Osteocyte (in vitro differentiated cells): ENCODE measurements at regions not wholly inside any gene's neighbourhood (a gene's known extent, or its start where the extent isn't known, plus 50 kb on each side); places are given as distances from the start of the nearest gene placed in this dataset.

ENCODE experiments used
- DNase-seq: peaks from one replicate; pipeline ENCODE4 v3.0.0; 2021; ENCODE audit warnings: mixed read lengths; ENCODE audit not compliant: unreplicated experiment; ENCODE audit errors: extremely low spot score
- H3K27ac Mint-ChIP-seq: one replicate; pipeline ENCODE4 v1.8.0; 2021; ENCODE audit warnings: mild to moderate bottlenecking, mixed read lengths; ENCODE audit not compliant: unreplicated experiment
- H3K27me3 Mint-ChIP-seq: one replicate; pipeline ENCODE4 v1.8.0; 2021; ENCODE audit warnings: mixed read lengths; ENCODE audit not compliant: unreplicated experiment
- H3K36me3 Mint-ChIP-seq: one replicate; pipeline ENCODE4 v1.8.0; 2021; ENCODE audit warnings: mixed read lengths; ENCODE audit not compliant: unreplicated experiment
- H3K4me1 Mint-ChIP-seq: one replicate; pipeline ENCODE4 v1.8.0; 2021; ENCODE audit warnings: mixed read lengths; ENCODE audit not compliant: unreplicated experiment
- H3K4me3 Mint-ChIP-seq: one replicate; pipeline ENCODE4 v1.8.0; 2021; ENCODE audit warnings: mild to moderate bottlenecking, moderate library complexity, mixed read lengths; ENCODE audit not compliant: unreplicated experiment
- H3K9me3 Mint-ChIP-seq: one replicate; pipeline ENCODE4 v1.8.0; 2021; ENCODE audit warnings: mixed read lengths; ENCODE audit not compliant: unreplicated experiment
- CTCF ChIP-seq: fragments of 200-600 bp; sonication (generic); IDR thresholded peaks from 2 replicates; pipeline ENCODE4 v1.5.0; 2021; ENCODE audit warnings: antibody characterized with exemption, mild to moderate bottlenecking, moderate library complexity

- H3K4me1 Mint-ChIP-seq: no peaks in the 10 kb centered on the region
- no peak for TF ChIP-seq CTCF
- H3K4me3 Mint-ChIP-seq: no peak overlapping the region
- H3K9me3 Mint-ChIP-seq: no peaks in the 10 kb centered on the region
- no peaks in the 10 kb centered on the region for H3K36me3 Mint-ChIP-seq
- no peak overlapping the region for H3K27ac Mint-ChIP-seq
- no peaks in the 10 kb centered on the region for H3K27me3 Mint-ChIP-seq
- no peak for DNase-seq
Observed at GRCh38 chr2:219980638-219981037, 353.2 kb downstream of the SLC4A3 start.

GRCh38 chr2:219983836-219984235, 356.4 kb downstream of the SLC4A3 start:
- Mint-ChIP-seq H3K4me3 (no peak overlapping the region), H3K36me3 (no peaks in the 10 kb centered on the region), H3K27ac (no peak overlapping the region), H3K27me3 (no peaks in the 10 kb centered on the region), H3K4me1 (peaks cover under 1% of the 10 kb centered on the region), H3K9me3 (no peaks in the 10 kb centered on the region)
- DNase-seq: no peak
- TF ChIP-seq CTCF: no peak

- Mint-ChIP-seq H3K9me3 (no peaks in the 10 kb centered on the region), H3K27me3 (no peaks in the 10 kb centered on the region), H3K4me1 (peaks cover 6% of the 10 kb centered on the region), H3K36me3 (no peaks in the 10 kb centered on the region), H3K27ac (no peak overlapping the region), H3K4me3 (no peak overlapping the region)
- no peak for TF ChIP-seq CTCF
- no peak for DNase-seq
Observed at GRCh38 chr2:219985017-219985416, 357.6 kb downstream of the SLC4A3 start.

GRCh38 chr2:219987830-219988229, 360.4 kb downstream of the SLC4A3 start:
- Mint-ChIP-seq H3K4me3 (no peak overlapping the region), H3K27me3 (no peaks in the 10 kb centered on the region), H3K36me3 (no peaks in the 10 kb centered on the region), H3K4me1 (peaks cover 6% of the 10 kb centered on the region), H3K9me3 (no peaks in the 10 kb centered on the region), H3K27ac (no peak overlapping the region)
- DNase-seq: no peak
- no peak for TF ChIP-seq CTCF

- TF ChIP-seq CTCF: no peak
- peaks cover 6% of the 10 kb centered on the region for H3K4me1 Mint-ChIP-seq
Observed at GRCh38 chr2:219989744-219990143, 362.3 kb downstream of the SLC4A3 start.

More at GRCh38 chr2:219989744-219990143, 362.3 kb downstream of the SLC4A3 start:
- H3K36me3 Mint-ChIP-seq: no peaks in the 10 kb centered on the region
- no peak overlapping the region for H3K4me3 Mint-ChIP-seq
- no peak for DNase-seq
- no peak overlapping the region for H3K27ac Mint-ChIP-seq
- no peaks in the 10 kb centered on the region for H3K9me3 Mint-ChIP-seq
- H3K27me3 Mint-ChIP-seq: no peaks in the 10 kb centered on the region
